Right lobe of liver (tissue), 6 donors: ENCODE measurements at regions not wholly inside any gene's neighbourhood (a gene's known extent, or its start where the extent isn't known, plus 50 kb on each side); places are given as distances from the start of the nearest gene placed in this dataset.
A peak's percentile ranks its signal among the peaks of the same experiment; 100 is the strongest.
"Not testable (repeated sequence)": the region's sequence is repeated elsewhere in the genome, so short reads cannot be mapped to it uniquely, and the experiment has no call there.

ENCODE experiments used
- ATAC-seq, 4 donors: fragments of 200-7000 bp; cut with Tn5 transposase; one replicate each; pipeline ENCODE4 v1.9.1; 2020; ENCODE audit warnings: mild to moderate bottlenecking in 4 of 4, moderate library complexity in 4 of 4
- DNase-seq, 3 donors: peaks; one replicate each; pipeline ENCODE4 v3.0.0-alpha.2; 2020
- H3K27ac ChIP-seq, 3 donors: fragments of 200-600 bp; one replicate each; pipeline ENCODE4 v1.8.0; 2022
- H3K27me3 ChIP-seq, 2 donors: fragments of 200-600 bp; one replicate each; pipeline ENCODE4 v1.8.0; 2022
- H3K36me3 ChIP-seq, 4 donors: fragments of 200-600 bp; sonication (generic) in 1 of 4; one replicate each; pipeline versions ENCODE4 v1.5.1 to v1.8.0; 2017 to 2022; ENCODE audit warnings: control low read depth in 1 of 4
- H3K4me1 ChIP-seq, 4 donors: fragments of 200-600 bp; sonication (generic) in 1 of 4; one replicate each; pipeline versions ENCODE4 v1.5.1 to v1.8.0; 2017 to 2022; ENCODE audit warnings: control low read depth in 1 of 4
- H3K4me3 ChIP-seq, 3 donors: fragments of 200-600 bp; one replicate each; pipeline ENCODE4 v1.8.0; 2022
- H3K9me3 ChIP-seq, 4 donors: fragments of 200-600 bp; sonication (generic) in 1 of 4; one replicate each; pipeline versions ENCODE4 v1.5.1 to v1.8.0; 2017 to 2022; ENCODE audit warnings: control low read depth in 1 of 4
- POLR2A ChIP-seq: fragments of 450-650 bp; IDR thresholded peaks from one replicate; pipeline ENCODE4 v1.6.1; 2017; ENCODE audit warnings: antibody characterized with exemption, mild to moderate bottlenecking
- WGBS: methylation state at CpG from one replicate; pipeline ENCODE4 v1.1.6; 2018; ENCODE audit warnings: low coverage, low lambda C conversion rate; ENCODE audit not compliant: insufficient coverage; ENCODE audit errors: missing lambda C conversion rate; 5-methylcytosine and 5-hydroxymethylcytosine counted together
- intact Hi-C, 2 donors: fragments of 100-400 bp; cut with DNase I; formaldehyde crosslinking; loops; one replicate each; pipeline versions ENCODE4 v1.11.2 to v1.14.1; 2022
- TF ChIP-seq, protein P1 (sequence below), 4 donors: fragments of 200-600 bp in 3 of 4; fragments of 450-650 bp in 1 of 4; IDR thresholded peaks; one replicate each; pipeline versions ENCODE4 v1.5.1 to v1.8.0; 2016 to 2022; ENCODE audit warnings: antibody characterized with exemption in 4 of 4, mild to moderate bottlenecking in 2 of 4
- donor health status: DM: no; HTN: yes; CAD: no.
- donor health status: DM: no; HTN: no; CAD: no.
- donor health status: DM: no; HTN: no; CAD: no.
- donor health status: DM: no; HTN: yes; CAD: no.
- donor health status: DM: no; HTN: yes; CAD: no.

DNA sequence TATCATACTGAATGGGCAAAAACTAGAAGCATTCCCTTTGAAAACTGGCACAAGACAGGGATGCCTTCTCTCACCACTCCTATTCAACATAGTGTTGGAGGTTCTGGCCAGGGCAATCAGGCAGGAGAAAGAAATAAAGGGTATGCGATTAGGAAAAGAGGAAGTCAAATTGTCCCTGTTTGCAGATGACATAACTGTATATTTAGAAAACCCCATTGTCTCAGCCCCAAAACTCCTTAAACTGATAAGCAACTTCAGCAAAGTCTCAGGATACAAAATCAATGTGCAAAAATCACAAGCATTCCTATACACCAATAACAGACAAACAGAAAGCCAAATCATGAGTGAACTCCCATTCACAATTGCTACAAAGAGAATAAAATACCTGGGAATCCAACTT is 52.5 kb upstream of the CCDC71L start:
- H3K27me3 ChIP-seq, ATAC-seq, H3K36me3 ChIP-seq, H3K27ac ChIP-seq, H3K4me3 ChIP-seq, DNase-seq, H3K4me1 ChIP-seq, intact Hi-C loops, H3K9me3 ChIP-seq: not testable (repeated sequence)
- 14% methylated on average over 1 of the region's 1 CpG for WGBS

DNA sequence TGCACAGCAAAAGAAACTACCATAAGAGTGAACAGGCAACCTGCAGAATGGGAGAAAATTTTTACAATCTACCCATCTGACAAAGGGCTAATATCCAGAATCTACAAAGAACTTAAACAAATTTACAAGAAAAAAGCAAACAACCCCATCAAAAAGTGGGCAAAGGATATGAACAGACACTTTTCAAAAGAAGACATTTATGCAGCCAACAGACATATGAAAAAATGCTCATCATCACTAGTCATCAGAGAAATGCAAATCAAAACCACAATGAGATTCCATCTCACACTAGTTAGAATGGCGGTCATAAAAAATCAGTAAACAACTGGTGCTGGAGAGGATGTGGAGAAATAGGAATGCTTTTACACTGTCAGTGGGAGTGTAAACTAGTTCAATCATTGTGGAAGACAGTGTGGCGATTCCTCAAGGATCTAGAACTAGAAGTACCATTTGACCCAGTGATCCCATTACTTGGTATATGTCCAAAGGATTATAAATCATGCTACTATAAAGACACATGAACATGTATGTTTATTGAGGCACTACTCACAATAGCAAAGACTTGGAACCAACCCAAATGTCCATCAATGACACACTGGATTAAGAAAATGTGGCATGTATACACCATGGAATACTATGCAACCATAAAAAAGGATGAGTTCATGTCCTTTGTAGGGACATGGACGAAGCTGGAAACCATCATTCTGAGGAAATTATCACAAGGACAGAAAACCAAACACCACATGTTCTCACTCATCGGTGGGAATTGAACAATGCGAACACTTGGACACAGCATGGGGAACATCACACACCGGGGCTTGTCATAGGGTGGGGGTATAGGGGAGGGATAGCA is 53.9 kb upstream of the CCDC71L start:
- ATAC-seq, DNase-seq, H3K27me3 ChIP-seq, H3K9me3 ChIP-seq, intact Hi-C loops, H3K36me3 ChIP-seq, H3K4me1 ChIP-seq, H3K27ac ChIP-seq, H3K4me3 ChIP-seq: not testable (repeated sequence)
- 89% methylated on average over 6 of the region's 6 CpGs for WGBS

DNA sequence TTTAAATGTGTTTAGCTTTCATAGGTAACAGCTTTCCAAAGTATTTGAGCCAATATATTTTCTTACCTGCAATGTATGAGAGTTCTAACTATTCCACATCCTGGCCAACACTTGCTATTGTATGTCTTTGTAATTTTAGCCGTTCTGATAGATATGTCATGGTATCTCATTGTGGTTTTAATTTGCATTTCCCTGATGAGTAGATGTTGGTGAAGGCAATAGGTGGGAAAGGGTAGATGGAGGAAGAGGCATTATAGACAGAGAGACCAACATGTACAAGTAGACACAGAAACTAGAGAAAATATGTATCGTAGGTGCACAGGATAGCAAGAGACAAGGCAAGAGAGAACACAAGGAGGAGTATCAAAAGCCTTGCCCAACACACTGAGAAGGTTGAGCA is 54.8 kb upstream of the CCDC71L start:
- DNase-seq (no peak), ATAC-seq (no peak)
- 82% methylated on average over 2 of the region's 2 CpGs for WGBS
- intact Hi-C loops: no loop called here
- H3K4me3 ChIP-seq: no peak overlapping the region
- no peaks in the 10 kb centered on the region for H3K4me1 ChIP-seq
- no peak overlapping the region for H3K27ac ChIP-seq
- no peaks in the 10 kb centered on the region for H3K27me3 ChIP-seq
- no peaks in the 10 kb centered on the region for H3K36me3 ChIP-seq
- H3K9me3 ChIP-seq: no peaks in the 10 kb centered on the region
- TF ChIP-seq POLR2A: no peak
- TF ChIP-seq, protein P1, sequence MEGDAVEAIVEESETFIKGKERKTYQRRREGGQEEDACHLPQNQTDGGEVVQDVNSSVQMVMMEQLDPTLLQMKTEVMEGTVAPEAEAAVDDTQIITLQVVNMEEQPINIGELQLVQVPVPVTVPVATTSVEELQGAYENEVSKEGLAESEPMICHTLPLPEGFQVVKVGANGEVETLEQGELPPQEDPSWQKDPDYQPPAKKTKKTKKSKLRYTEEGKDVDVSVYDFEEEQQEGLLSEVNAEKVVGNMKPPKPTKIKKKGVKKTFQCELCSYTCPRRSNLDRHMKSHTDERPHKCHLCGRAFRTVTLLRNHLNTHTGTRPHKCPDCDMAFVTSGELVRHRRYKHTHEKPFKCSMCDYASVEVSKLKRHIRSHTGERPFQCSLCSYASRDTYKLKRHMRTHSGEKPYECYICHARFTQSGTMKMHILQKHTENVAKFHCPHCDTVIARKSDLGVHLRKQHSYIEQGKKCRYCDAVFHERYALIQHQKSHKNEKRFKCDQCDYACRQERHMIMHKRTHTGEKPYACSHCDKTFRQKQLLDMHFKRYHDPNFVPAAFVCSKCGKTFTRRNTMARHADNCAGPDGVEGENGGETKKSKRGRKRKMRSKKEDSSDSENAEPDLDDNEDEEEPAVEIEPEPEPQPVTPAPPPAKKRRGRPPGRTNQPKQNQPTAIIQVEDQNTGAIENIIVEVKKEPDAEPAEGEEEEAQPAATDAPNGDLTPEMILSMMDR (IDR thresholded peaks at IDR 0.05): no peak

DNA sequence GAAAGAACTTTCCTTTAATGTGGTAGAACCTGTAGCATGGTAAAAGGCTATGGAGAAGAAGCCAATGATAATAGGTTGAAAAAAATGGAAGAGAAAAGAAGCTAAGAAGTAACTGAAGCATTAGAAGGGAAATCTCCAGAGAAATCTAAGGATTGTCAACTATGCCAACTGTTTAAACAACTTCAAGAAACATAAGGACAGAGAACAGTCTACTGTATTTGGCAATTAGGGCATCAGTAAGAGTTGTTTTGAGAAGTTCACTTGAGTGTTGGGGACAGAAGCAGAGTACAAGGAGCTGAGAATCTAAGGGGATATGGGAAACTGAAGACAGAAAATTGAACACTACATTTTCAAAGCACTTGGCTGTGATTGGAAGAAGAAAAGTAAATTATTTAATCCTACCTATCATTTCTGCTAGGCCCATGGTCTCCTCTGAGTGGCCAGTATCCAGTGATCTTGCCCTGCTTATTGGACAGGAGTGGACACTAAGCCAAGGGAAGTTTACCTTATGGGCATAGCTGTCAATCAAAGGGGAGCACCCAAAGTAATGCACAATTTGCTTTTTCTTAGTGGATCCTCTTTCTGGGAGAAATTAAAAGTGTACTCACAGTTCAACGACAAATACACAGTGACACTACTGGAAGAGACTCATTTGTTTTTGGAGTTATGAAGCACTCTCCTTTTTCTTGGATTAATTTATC is 56.4 kb upstream of the CCDC71L start:
- TF ChIP-seq, protein P1 (IDR thresholded peaks at IDR 0.05): no peak
- no peak for TF ChIP-seq POLR2A
- no peaks in the 10 kb centered on the region for H3K4me1 ChIP-seq
- H3K9me3 ChIP-seq: no peaks in the 10 kb centered on the region
- H3K4me3 ChIP-seq: no peak overlapping the region
- no peaks in the 10 kb centered on the region for H3K36me3 ChIP-seq
- no peak overlapping the region for H3K27ac ChIP-seq
- DNase-seq: no peak
- WGBS: 100% methylated on average over 1 of the region's 1 CpG
- no peak for ATAC-seq
- intact Hi-C loops: no loop called here
- no peaks in the 10 kb centered on the region for H3K27me3 ChIP-seq

DNA sequence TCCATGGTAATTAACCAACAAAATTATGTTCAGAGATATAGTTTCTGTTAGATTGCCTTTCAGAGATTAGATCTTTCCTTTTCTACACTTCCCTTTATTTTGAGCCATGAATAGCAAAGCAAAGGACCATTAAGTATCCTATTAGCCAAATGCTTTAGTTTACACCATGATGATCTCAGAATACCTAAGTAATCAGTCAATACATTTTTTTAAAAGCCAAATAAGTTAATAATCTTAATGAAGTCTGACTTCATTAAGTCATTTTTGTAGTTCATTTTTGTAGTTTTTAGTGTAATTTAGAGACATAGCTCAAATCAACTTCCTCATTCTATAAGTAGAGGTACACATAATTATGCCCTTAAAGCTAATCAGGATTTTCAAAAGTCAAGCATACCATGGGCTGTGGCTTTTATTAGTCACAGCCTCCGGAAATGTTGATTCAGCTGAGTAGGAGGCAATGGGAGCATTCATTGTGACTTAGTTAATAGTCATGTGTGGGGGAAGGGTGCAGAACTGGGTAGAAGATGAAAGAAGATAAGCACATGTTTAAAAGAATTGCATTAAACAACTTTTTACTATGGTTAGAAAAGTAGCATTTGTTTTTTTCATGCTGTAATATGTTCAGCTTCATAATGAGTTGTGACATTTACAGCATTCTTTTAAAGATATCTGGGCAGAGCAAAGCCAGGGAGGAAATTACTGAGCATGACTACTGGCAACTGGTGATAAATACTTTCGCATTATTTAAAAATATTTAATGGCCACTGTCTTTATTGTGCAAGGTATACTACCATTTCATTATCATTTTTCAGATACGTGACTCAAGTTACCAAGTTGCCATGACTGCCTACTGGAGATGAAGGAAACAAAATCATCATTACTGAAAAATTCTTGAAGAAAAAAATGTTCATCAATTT is 57.3 kb upstream of the CCDC71L start:
- Histone ChIP-seq H3K27me3 (no peaks in the 10 kb centered on the region), H3K36me3 (no peaks in the 10 kb centered on the region), H3K4me3 (no peak overlapping the region), H3K27ac (no peak overlapping the region), H3K4me1 (no peaks in the 10 kb centered on the region), H3K9me3 (no peaks in the 10 kb centered on the region)
- intact Hi-C loops: no loop called here
- TF ChIP-seq, protein P1 (IDR thresholded peaks at IDR 0.05): no peak
- no peak for TF ChIP-seq POLR2A
- ATAC-seq (peak; percentile 42 to 92 (median 54)), DNase-seq (no peak)
- WGBS: 20% methylated on average over 3 of the region's 3 CpGs
